Activated T-helper 1 cell treated with anti-CD3 and anti-CD28 coated beads, Interleukin-2, amount 50 U/mL, for 16 hours (primary cell): ENCODE measurements at regions not wholly inside any gene's neighbourhood (a gene's known extent, or its start where the extent isn't known, plus 50 kb on each side); places are given as distances from the start of the nearest gene placed in this dataset.
A peak's percentile ranks its signal among the peaks of the same experiment; 100 is the strongest.

ENCODE experiments used
- DNase-seq, 2 donors: peaks; one replicate each; pipeline ENCODE4 v3.0.0-alpha.2; 2020; ENCODE audit warnings: low read depth in 1 of 2, low spot score in 1 of 2

GRCh38 chr5:86875539-86875938, 257.8 kb downstream of the COX7C start:
- DNase-seq = no peak

GRCh38 chr5:86878250-86878649, 260.5 kb downstream of the COX7C start:
- no peak for DNase-seq

GRCh38 chr5:86879086-86879485, 261.3 kb downstream of the COX7C start:
- no peak for DNase-seq

GRCh38 chr5:86880344-86880743, 262.6 kb downstream of the COX7C start:
- no peak for DNase-seq

GRCh38 chr5:86880785-86881492, 263.2 kb downstream of the COX7C start:
- DNase-seq = peak in 1 of 2 donors; percentile 1

GRCh38 chr5:86881493-86882090, 263.9 kb downstream of the COX7C start:
- no peak for DNase-seq

GRCh38 chr5:86884608-86885007, 266.9 kb downstream of the COX7C start:
- no peak for DNase-seq

- no peak for DNase-seq
Observed at GRCh38 chr5:86885011-86885410, 267.3 kb downstream of the COX7C start.

GRCh38 chr5:86885489-86886230, 267.9 kb downstream of the COX7C start:
- DNase-seq = no peak

- no peak for DNase-seq
Observed at GRCh38 chr5:86890375-86890774, 272.6 kb downstream of the COX7C start.

GRCh38 chr5:86894056-86894455, 276.3 kb downstream of the COX7C start:
- no peak for DNase-seq

- no peak for DNase-seq
Observed at GRCh38 chr5:86896916-86897315, 279.2 kb downstream of the COX7C start.

- no peak for DNase-seq
Observed at GRCh38 chr5:86909418-86910295, 291.9 kb downstream of the COX7C start.

- no peak for DNase-seq
Observed at GRCh38 chr5:86917117-86917579, 299.4 kb downstream of the COX7C start.

GRCh38 chr5:86918246-86918645, 300.5 kb downstream of the COX7C start:
- no peak for DNase-seq

GRCh38 chr5:86926033-86926432, 308.3 kb downstream of the COX7C start:
- DNase-seq = no peak

GRCh38 chr5:86929123-86929766, 311.5 kb downstream of the COX7C start:
- DNase-seq = no peak

- DNase-seq = no peak
Observed at GRCh38 chr5:86951761-86952160, 315.9 kb upstream of the RASA1 start.

GRCh38 chr5:86964889-86965288, 302.8 kb upstream of the RASA1 start:
- DNase-seq = no peak

GRCh38 chr5:86968301-86968753, 299.4 kb upstream of the RASA1 start:
- no peak for DNase-seq

- DNase-seq = no peak
Observed at GRCh38 chr5:86970361-86970760, 297.3 kb upstream of the RASA1 start.
